ENCODE measurements at regions not wholly inside any gene's neighbourhood (a gene's known extent, or its start where the extent isn't known, plus 50 kb on each side); places are given as distances from the start of the nearest gene placed in this dataset.

DNA sequence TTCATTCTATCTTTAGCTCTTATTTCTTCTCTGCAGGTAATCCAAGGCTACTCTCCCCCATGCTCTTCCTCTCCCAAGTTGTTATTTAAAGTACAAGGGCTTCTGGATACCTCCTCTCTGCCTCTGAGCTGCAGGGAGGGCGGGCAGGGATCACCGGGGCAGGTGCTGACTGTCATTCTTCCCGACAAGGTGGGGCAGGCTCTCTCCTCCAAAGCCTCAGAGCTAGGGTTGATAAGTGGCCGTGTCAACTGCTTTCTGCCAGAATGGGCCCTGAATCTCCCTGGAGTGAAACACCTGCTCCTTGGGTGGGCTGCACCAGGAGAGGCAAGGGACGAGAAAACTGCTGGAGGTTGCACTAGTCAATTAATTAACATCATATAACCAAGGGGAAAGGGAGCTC, 250.3 kb downstream of the SLC4A3 start:
- TF ChIP-seq, protein P1, sequence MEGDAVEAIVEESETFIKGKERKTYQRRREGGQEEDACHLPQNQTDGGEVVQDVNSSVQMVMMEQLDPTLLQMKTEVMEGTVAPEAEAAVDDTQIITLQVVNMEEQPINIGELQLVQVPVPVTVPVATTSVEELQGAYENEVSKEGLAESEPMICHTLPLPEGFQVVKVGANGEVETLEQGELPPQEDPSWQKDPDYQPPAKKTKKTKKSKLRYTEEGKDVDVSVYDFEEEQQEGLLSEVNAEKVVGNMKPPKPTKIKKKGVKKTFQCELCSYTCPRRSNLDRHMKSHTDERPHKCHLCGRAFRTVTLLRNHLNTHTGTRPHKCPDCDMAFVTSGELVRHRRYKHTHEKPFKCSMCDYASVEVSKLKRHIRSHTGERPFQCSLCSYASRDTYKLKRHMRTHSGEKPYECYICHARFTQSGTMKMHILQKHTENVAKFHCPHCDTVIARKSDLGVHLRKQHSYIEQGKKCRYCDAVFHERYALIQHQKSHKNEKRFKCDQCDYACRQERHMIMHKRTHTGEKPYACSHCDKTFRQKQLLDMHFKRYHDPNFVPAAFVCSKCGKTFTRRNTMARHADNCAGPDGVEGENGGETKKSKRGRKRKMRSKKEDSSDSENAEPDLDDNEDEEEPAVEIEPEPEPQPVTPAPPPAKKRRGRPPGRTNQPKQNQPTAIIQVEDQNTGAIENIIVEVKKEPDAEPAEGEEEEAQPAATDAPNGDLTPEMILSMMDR (IDR thresholded peaks at IDR 0.05) = no peak
- TF ChIP-seq POLR2A (IDR thresholded peaks at IDR 0.05) (no peak), POLR2AphosphoS5 (IDR thresholded peaks at IDR 0.05; ENCODE audit: insufficient read depth in 1 of 2, low read depth in 1 of 2) (no peak)
